Subcutaneous abdominal adipose tissue (tissue), 5 donors: ENCODE measurements at regions not wholly inside any gene's neighbourhood (a gene's known extent, or its start where the extent isn't known, plus 50 kb on each side); places are given as distances from the start of the nearest gene placed in this dataset.

Experiments
- H3K27ac ChIP-seq: one replicate; pipeline ENCODE4 v1.7.0; 2013; ENCODE audit warnings: low read depth, mild to moderate bottlenecking, inconsistent platforms, low read length, moderate library complexity
- H3K27me3 ChIP-seq, 5 donors: one replicate each; pipeline ENCODE4 v1.7.0; 2013; ENCODE audit warnings: low read length in 5 of 5, inconsistent platforms in 1 of 5; ENCODE audit not compliant: control insufficient read depth in 5 of 5, insufficient read depth in 4 of 5
- H3K36me3 ChIP-seq, 5 donors: one replicate each; pipeline ENCODE4 v1.7.0; 2013; ENCODE audit warnings: low read length in 5 of 5; ENCODE audit not compliant: control insufficient read depth in 5 of 5, insufficient read depth in 5 of 5
- H3K4me1 ChIP-seq, 5 donors: one replicate each; pipeline ENCODE4 v1.7.0; 2013; ENCODE audit warnings: low read length in 5 of 5, mild to moderate bottlenecking in 3 of 5, moderate library complexity in 1 of 5; ENCODE audit not compliant: control insufficient read depth in 5 of 5, insufficient read depth in 5 of 5
- H3K4me3 ChIP-seq, 5 donors: one replicate each; pipeline ENCODE4 v1.7.0; 2013; ENCODE audit warnings: low read length in 5 of 5, low read depth in 1 of 5
- H3K9ac ChIP-seq, 5 donors: one replicate each; pipeline ENCODE4 v1.7.0; 2013; ENCODE audit warnings: low read length in 5 of 5, mild to moderate bottlenecking in 4 of 5, moderate library complexity in 3 of 5
- H3K9me3 ChIP-seq, 5 donors: one replicate each; pipeline ENCODE4 v1.7.0; 2013; ENCODE audit warnings: low read length in 5 of 5; ENCODE audit not compliant: control insufficient read depth in 5 of 5
- donor health status: healthy.
- donor health status: healthy.
- donor health status: healthy.
- donor health status: healthy.
- donor health status: healthy.

DNA sequence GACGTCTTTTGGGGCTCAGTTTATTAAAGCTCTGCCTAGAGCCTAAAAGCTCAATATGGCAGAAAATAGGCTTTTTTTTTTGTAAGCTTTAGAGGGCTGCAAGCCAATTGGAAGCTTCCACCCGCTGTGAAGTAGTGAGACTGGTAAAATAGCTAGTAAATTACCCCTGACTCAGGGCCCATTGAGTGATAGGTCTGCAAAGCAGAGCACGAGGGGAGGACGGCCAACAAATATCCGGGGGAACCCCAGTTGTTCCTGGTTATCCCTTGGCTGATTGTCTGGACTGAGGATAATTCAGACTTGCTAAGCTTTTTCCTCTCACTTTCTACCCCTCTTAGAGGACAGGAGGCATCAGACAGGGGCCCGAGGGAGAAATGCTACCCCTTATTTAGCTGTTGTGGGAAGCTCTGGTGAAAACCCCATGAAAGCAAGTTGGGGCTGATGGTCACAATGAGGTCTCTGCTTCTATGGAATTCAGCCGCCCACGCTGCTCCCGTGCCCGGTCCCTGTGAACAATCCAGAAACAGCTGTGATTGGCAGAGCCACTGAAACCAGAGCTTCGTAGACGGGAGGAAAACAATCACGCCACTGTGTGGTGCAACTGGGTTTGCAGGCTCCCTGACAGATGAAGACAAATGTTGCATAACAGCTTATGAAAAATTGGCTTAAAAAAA, 141.9 kb upstream of the LGALSL start:
- Histone ChIP-seq H3K4me1 (peaks cover 8 to 33% (median 21%) of the 10 kb centered on the region in 5 donors), H3K9ac (peak overlapping the region in 3 of 5 donors; percentile 16 to 64 (median 16)), H3K36me3 (no peaks in the 10 kb centered on the region), H3K4me3 (peak overlapping the region; percentile 21 to 53 (median 37)), H3K9me3 (no peaks in the 10 kb centered on the region), H3K27me3 (no peaks in the 10 kb centered on the region), H3K27ac (peak overlapping the region; percentile 88)

DNA sequence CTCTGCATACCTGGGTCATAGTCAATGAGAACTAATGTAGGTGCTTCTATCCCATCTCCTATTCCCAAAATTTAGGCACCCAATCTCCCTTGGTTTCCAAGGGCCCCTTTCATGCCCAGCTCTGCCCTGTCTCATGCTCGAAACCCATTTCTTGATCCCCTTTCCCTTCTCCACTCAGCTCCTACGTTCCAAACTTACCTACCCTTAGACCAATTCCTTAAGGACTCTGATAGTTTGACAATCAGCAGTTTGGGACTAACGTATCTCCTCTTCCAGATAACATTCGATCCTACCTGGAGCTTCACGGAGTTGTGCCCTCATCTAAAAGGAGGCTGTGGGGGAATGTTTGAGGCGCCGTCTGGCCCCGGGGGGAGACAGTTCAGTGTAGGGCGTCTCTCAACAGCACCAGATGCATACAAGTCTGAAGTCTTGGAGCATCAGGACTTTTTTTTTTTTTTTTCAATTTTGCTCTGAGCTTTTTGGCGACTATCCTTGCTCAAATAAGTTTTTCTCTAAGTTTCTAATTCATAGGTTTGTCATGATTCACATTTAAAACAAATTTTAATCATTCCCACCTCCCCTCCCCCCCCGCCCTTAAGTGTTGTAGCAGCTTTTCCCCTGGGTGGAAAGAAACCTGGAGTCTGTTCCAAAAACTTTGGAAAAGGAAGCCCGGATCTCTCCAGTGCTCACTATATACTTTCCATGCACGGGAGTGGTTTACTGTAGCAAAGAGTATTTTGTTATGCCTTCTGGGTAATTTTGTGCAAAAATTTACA, 141.2 kb upstream of the LGALSL start:
- Histone ChIP-seq H3K9me3 (no peaks in the 10 kb centered on the region), H3K27ac (peak overlapping the region; percentile 88), H3K4me1 (peaks cover 8 to 33% (median 21%) of the 10 kb centered on the region in 5 donors), H3K36me3 (no peaks in the 10 kb centered on the region), H3K9ac (peak overlapping the region in 1 of 5 donors; percentile 16), H3K4me3 (peak overlapping the region; percentile 11 to 53 (median 37)), H3K27me3 (no peaks in the 10 kb centered on the region)

DNA sequence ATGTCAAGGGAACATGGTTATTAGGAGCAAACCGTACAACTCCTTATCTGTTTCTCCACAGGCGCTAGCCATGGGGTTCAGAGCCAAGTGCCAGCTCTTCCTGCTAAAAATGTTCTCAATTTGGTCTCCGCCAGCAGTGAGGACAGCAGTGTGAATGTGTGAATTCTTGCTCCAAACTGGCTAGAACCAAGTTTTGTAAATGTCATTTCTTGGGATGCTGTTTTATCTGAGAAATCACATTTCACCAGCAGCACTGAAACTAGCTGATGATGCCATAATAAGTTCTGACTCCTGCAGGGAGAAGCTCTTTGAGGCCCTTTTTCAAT, 140.6 kb upstream of the LGALSL start:
- peaks cover 8 to 33% (median 21%) of the 10 kb centered on the region in 5 donors for H3K4me1 ChIP-seq
- no peaks in the 10 kb centered on the region for H3K9me3 ChIP-seq
- peak overlapping the region in 1 of 5 donors; percentile 41 for H3K9ac ChIP-seq
- peak overlapping the region in 1 of 5 donors; percentile 15 for H3K4me3 ChIP-seq
- H3K36me3 ChIP-seq, result no peaks in the 10 kb centered on the region
- no peaks in the 10 kb centered on the region for H3K27me3 ChIP-seq
- no peak overlapping the region for H3K27ac ChIP-seq

DNA sequence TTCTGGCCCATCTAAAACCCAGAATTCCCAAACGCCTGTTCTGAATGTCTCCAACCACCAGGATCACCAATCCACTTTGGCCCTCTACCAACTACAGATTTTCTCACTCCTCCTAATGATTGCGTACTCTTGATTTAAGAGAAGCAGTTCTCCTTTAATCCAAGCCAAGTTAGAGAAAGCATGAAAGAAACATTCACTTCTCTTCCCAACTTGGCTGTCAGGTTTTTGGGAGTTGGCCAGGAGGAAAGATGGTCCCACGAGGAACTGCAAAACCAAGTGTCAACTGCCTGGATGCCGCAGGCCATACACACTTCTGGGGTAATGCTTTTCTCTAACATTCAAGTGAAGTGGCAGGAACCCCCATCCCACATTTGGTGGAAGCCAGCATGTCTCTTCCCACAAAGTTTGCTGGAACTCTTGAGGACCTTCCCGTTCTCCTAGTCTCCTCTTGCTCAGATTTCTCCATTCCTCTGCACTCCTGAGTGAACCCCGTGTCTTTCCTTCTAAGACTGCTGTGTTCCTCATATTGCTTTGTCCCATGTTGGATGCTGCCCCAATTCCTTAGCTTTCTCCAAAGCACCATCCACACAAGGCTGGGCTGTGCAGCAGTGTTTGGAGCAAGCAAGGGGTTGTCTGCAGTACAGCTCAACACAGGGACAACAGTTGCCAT, 138.5 kb upstream of the LGALSL start:
- peaks cover 8 to 33% (median 21%) of the 10 kb centered on the region in 5 donors for H3K4me1 ChIP-seq
- H3K9ac ChIP-seq, result no peak overlapping the region
- H3K27me3 ChIP-seq, result no peaks in the 10 kb centered on the region
- H3K4me3 ChIP-seq, result no peak overlapping the region
- H3K27ac ChIP-seq, result no peak overlapping the region
- no peaks in the 10 kb centered on the region for H3K36me3 ChIP-seq
- no peaks in the 10 kb centered on the region for H3K9me3 ChIP-seq

DNA sequence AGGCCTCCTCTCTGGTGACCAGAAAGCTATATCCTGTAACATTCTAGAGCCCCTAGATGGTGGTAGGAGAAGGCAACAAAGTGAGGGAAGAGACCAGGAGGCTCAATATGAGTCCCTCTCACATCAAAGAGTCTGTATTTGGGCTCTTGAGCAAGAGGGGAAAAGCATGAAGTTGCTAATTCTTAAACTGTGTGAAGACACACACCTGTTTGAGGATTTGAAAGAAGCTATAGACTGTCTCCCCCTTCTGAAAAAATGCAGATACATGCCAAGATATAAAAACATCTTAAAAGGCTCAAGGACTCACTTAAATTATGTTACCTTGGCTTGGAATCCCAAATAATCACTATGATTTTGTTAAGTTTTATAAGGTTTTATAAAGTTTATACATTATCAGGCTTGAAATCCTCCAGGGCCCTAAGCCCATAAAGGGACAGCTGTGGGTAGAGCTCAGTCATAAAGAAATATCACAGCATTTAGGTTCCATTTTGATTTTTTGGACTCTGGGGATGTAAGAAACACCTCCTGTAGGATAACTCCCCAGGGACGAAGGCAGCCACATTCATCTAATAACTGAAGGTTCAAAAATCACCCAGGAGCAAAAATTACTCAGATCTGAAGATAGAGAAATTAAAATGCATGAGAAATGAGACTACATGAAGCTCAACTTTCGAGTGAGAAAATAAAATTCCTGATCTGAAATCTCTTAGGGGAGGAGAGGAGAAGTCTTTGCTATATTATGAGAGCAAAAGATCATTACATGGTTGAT, 136.1 kb upstream of the LGALSL start:
- Histone ChIP-seq H3K27me3 (no peaks in the 10 kb centered on the region), H3K9ac (no peak overlapping the region), H3K4me1 (peaks cover 5 to 15% (median 5%) of the 10 kb centered on the region in 5 donors), H3K27ac (no peak overlapping the region), H3K4me3 (no peak overlapping the region), H3K9me3 (no peaks in the 10 kb centered on the region), H3K36me3 (no peaks in the 10 kb centered on the region)

DNA sequence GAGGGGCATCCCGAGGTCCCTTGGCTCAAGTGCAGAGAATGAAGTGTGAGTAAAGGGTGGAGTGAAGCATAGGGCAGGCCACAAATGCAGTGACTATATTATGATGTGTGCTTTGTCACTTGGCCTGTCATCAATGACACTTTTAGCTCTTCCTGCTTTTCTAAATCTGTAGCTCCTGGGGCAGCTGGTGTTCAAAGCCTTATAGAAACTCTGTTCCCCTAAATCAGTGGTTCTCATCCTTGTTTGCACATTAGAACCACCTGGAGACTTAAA, 135.6 kb upstream of the LGALSL start:
- Histone ChIP-seq H3K27ac (no peak overlapping the region), H3K36me3 (no peaks in the 10 kb centered on the region), H3K27me3 (no peaks in the 10 kb centered on the region), H3K4me3 (no peak overlapping the region), H3K9ac (no peak overlapping the region), H3K9me3 (no peaks in the 10 kb centered on the region), H3K4me1 (peaks cover 1 to 10% (median 2%) of the 10 kb centered on the region in 5 donors)

DNA sequence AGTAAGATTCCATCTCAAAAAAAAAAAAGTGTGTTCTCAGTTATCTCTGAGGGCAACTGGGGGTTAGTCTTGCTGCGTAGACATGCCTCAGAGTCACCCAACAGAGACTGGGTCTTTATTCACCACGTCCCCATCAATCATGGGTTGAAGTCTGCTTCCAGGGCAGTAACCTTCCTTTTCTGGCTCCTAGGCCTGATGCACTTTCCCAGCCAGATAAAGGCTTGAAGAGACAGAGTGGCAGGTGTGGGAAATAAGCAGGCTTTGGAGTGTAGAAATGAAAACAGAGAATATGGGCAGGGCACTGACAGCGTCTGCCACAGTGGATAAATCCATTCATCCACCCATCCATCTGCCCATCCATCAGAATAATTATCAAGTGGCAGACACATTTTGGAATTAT, 134.1 kb upstream of the LGALSL start:
- Histone ChIP-seq H3K9me3 (no peaks in the 10 kb centered on the region), H3K36me3 (no peaks in the 10 kb centered on the region), H3K27ac (no peak overlapping the region), H3K4me3 (no peak overlapping the region), H3K27me3 (no peaks in the 10 kb centered on the region), H3K4me1 (peaks cover 0 to 8% (median 0%) of the 10 kb centered on the region in 5 donors), H3K9ac (no peak overlapping the region)

DNA sequence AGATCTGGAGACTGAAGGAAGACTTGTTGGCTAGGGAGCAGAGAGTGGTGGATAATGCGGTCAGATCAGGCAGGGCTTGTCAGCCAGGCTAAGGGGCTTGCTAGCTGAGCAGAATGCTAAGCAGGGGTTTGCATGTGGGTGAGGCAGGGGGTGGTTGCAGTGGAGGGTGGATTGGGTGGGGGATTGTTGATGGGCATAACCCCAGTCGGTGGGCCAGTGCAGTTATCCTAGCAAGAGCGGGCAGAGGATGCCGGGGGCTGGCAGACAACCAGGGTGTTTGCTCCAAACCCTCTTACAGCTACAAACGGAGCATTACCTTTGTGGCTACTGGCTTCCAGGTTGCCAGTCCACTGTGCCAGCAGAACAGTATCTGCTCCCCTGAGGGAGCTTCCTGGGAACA, 131.5 kb upstream of the LGALSL start:
- Histone ChIP-seq H3K36me3 (no peaks in the 10 kb centered on the region), H3K4me1 (no peaks in the 10 kb centered on the region), H3K9ac (no peak overlapping the region), H3K27ac (no peak overlapping the region), H3K9me3 (no peaks in the 10 kb centered on the region), H3K27me3 (no peaks in the 10 kb centered on the region), H3K4me3 (no peak overlapping the region)

DNA sequence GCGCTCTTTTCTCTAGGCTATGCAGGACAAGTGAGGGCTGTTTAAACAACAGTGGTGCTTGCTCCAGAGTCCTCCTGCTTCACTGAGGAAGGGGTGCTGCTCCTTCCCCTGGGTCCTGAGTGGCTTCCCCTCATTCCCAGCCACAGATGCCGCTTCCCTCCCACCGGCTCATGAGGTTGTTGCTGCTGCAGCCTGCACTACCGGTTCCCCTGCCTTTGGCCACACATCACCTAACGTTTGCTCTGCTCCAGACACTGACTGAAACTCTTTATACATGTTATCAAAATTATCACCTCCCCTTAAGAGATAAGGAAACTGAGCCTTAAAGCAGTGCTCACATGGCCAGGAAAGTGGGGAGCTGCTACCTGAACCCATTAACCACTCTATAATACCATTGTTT, 130.8 kb upstream of the LGALSL start:
- no peak overlapping the region for H3K4me3 ChIP-seq
- no peaks in the 10 kb centered on the region for H3K27me3 ChIP-seq
- H3K9ac ChIP-seq, result no peak overlapping the region
- H3K4me1 ChIP-seq, result peaks cover 0 to 5% (median 2%) of the 10 kb centered on the region in 5 donors
- H3K9me3 ChIP-seq, result no peaks in the 10 kb centered on the region
- H3K27ac ChIP-seq, result no peak overlapping the region
- H3K36me3 ChIP-seq, result no peaks in the 10 kb centered on the region
